ENCODE measurements at regions not wholly inside any gene's neighbourhood (a gene's known extent, or its start where the extent isn't known, plus 50 kb on each side); places are given as distances from the start of the nearest gene placed in this dataset.

GRCh38 chr2:103875131-103875530 lies 978.8 kb upstream of the POU3F3 start:
- H3K27me3 ChIP-seq (ENCODE audit: control insufficient read depth, insufficient read depth, low read length): no peaks in the 10 kb centered on the region
- H3K4me3 ChIP-seq (ENCODE audit: low read depth, low read length): no peak overlapping the region
- H3K36me3 ChIP-seq (ENCODE audit: control insufficient read depth, insufficient read depth, low read length): no peaks in the 10 kb centered on the region
- DNase-seq (ENCODE audit: low read depth): no peak
- TF ChIP-seq, protein P1, sequence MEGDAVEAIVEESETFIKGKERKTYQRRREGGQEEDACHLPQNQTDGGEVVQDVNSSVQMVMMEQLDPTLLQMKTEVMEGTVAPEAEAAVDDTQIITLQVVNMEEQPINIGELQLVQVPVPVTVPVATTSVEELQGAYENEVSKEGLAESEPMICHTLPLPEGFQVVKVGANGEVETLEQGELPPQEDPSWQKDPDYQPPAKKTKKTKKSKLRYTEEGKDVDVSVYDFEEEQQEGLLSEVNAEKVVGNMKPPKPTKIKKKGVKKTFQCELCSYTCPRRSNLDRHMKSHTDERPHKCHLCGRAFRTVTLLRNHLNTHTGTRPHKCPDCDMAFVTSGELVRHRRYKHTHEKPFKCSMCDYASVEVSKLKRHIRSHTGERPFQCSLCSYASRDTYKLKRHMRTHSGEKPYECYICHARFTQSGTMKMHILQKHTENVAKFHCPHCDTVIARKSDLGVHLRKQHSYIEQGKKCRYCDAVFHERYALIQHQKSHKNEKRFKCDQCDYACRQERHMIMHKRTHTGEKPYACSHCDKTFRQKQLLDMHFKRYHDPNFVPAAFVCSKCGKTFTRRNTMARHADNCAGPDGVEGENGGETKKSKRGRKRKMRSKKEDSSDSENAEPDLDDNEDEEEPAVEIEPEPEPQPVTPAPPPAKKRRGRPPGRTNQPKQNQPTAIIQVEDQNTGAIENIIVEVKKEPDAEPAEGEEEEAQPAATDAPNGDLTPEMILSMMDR (IDR thresholded peaks at IDR 0.05; ENCODE audit: insufficient read depth, low read length, poor library complexity, severe bottlenecking): no peak

- no peaks in the 10 kb centered on the region for H3K36me3 ChIP-seq (ENCODE audit: control insufficient read depth, insufficient read depth, low read length)
- H3K27me3 ChIP-seq (ENCODE audit: control insufficient read depth, insufficient read depth, low read length): no peaks in the 10 kb centered on the region
- H3K4me3 ChIP-seq (ENCODE audit: low read depth, low read length): no peak overlapping the region
- TF ChIP-seq, protein P1 (IDR thresholded peaks at IDR 0.05; ENCODE audit: insufficient read depth, low read length, poor library complexity, severe bottlenecking): no peak
- DNase-seq (ENCODE audit: low read depth): no peak
Measured at GRCh38 chr2:103875531-103875930, 978.4 kb upstream of the POU3F3 start.

GRCh38 chr2:103876611-103877010 lies 977.3 kb upstream of the POU3F3 start:
- Histone ChIP-seq H3K27me3 (ENCODE audit: control insufficient read depth, insufficient read depth, low read length) (no peaks in the 10 kb centered on the region), H3K36me3 (ENCODE audit: control insufficient read depth, insufficient read depth, low read length) (no peaks in the 10 kb centered on the region), H3K4me3 (ENCODE audit: low read depth, low read length) (no peak overlapping the region)
- no peak for DNase-seq (ENCODE audit: low read depth)
- TF ChIP-seq, protein P1 (IDR thresholded peaks at IDR 0.05; ENCODE audit: insufficient read depth, low read length, poor library complexity, severe bottlenecking): no peak

GRCh38 chr2:103879101-103879500 lies 974.8 kb upstream of the POU3F3 start:
- no peak for DNase-seq (ENCODE audit: low read depth)
- H3K27me3 ChIP-seq (ENCODE audit: control insufficient read depth, insufficient read depth, low read length): no peaks in the 10 kb centered on the region
- TF ChIP-seq, protein P1 (IDR thresholded peaks at IDR 0.05; ENCODE audit: insufficient read depth, low read length, poor library complexity, severe bottlenecking): no peak
- H3K36me3 ChIP-seq (ENCODE audit: control insufficient read depth, insufficient read depth, low read length): no peaks in the 10 kb centered on the region
- no peak overlapping the region for H3K4me3 ChIP-seq (ENCODE audit: low read depth, low read length)

DNA sequence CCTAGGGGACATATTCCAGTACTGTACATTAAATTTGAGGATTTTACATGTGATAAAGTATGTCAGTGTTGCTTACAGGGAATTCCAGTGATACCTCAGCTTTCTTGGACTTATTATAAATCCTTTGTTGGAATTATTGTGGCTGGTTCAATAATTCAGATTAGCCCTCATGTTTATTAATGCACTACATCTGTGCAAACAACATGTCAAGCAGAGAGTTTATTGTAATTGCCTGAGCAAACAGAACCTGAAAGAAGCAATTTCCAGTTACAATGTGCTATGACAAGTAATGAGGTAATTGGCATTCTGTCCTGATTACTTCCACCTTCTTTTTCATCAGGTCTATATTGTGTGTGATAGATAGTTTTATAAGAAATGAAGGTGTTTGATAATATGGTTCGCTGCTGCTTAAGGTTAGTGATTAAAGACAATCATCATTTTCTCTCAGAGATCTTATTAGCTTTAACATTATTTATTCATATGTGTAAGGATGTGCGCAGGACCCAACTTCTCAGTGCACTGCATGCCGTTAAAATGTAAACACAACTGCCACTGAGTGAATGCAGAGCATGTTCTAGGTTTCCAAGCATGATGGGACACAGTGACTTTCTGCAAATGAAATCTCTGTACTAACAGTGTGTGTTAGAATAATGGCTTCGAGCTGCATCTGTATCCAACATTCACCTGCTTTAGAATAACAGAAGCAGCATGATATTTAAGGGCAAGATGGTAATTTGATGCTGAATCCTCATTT lies 973.7 kb upstream of the POU3F3 start:
- Histone ChIP-seq H3K27me3 (ENCODE audit: control insufficient read depth, insufficient read depth, low read length) (no peaks in the 10 kb centered on the region), H3K36me3 (ENCODE audit: control insufficient read depth, insufficient read depth, low read length) (no peaks in the 10 kb centered on the region), H3K4me3 (ENCODE audit: low read depth, low read length) (no peak overlapping the region)
- TF ChIP-seq, protein P1 (IDR thresholded peaks at IDR 0.05; ENCODE audit: insufficient read depth, low read length, poor library complexity, severe bottlenecking): no peak
- DNase-seq (ENCODE audit: low read depth): no peak

DNA sequence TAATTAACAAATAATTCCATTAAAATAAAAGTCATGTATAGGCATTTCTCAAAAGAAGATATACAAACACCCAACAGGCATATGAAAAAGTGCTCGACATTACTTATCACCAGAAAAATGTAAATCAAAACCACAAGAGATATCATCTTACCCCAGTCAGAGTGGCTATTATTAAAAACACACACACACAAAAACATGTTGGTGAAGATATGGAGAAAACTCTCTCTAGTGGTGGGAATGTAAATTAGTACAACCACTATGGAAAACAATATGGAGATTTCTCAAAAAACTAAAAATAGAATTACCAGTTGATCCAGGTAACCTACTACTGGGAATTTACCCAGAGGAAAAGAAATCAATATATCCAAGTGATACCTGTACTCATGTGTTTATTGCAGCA lies 966.3 kb upstream of the POU3F3 start:
- TF ChIP-seq, protein P1 (IDR thresholded peaks at IDR 0.05; ENCODE audit: insufficient read depth, low read length, poor library complexity, severe bottlenecking): no peak

More for the DNA sequence above, 966.3 kb upstream of the POU3F3 start:
- Histone ChIP-seq H3K36me3 (ENCODE audit: control insufficient read depth, insufficient read depth, low read length) (no peaks in the 10 kb centered on the region), H3K27me3 (ENCODE audit: control insufficient read depth, insufficient read depth, low read length) (no peaks in the 10 kb centered on the region), H3K4me3 (ENCODE audit: low read depth, low read length) (no peak overlapping the region)
- DNase-seq (ENCODE audit: low read depth): no peak
